ENCODE measurements at regions not wholly inside any gene's neighbourhood (a gene's known extent, or its start where the extent isn't known, plus 50 kb on each side); places are given as distances from the start of the nearest gene placed in this dataset.

DNA sequence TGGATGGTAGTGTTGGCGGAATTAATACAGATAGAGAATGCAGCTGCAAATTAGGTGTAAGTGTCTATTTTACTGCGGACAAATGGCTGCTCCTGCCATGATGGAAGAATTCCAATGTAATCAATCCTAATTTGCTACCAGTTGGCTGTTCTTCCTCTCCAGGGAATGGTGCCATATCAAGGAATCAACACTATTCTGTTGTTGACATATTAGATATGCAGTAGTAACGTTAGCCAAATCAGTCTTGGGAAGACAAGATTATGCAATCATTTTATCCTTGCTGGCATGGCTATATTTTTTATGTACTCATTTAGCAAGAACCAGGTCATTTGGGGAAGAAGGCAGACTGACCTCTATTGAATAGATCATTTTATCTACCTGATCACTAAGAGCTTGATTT is 271.2 kb upstream of the AGA start:
- Histone ChIP-seq H3K27me3 (no peaks in the 10 kb centered on the region), H3K27ac (no peak overlapping the region), H3K4me3 (no peak overlapping the region), H3K36me3 (no peaks in the 10 kb centered on the region), H3K4me1 (no peaks in the 10 kb centered on the region), H3K9me3 (no peaks in the 10 kb centered on the region)
- intact Hi-C loops (cut with DNase I): no loop called here
- DNase-seq (no peak), ATAC-seq (no peak)
- TF ChIP-seq, protein P1, sequence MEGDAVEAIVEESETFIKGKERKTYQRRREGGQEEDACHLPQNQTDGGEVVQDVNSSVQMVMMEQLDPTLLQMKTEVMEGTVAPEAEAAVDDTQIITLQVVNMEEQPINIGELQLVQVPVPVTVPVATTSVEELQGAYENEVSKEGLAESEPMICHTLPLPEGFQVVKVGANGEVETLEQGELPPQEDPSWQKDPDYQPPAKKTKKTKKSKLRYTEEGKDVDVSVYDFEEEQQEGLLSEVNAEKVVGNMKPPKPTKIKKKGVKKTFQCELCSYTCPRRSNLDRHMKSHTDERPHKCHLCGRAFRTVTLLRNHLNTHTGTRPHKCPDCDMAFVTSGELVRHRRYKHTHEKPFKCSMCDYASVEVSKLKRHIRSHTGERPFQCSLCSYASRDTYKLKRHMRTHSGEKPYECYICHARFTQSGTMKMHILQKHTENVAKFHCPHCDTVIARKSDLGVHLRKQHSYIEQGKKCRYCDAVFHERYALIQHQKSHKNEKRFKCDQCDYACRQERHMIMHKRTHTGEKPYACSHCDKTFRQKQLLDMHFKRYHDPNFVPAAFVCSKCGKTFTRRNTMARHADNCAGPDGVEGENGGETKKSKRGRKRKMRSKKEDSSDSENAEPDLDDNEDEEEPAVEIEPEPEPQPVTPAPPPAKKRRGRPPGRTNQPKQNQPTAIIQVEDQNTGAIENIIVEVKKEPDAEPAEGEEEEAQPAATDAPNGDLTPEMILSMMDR (IDR thresholded peaks at IDR 0.05): no peak

DNA sequence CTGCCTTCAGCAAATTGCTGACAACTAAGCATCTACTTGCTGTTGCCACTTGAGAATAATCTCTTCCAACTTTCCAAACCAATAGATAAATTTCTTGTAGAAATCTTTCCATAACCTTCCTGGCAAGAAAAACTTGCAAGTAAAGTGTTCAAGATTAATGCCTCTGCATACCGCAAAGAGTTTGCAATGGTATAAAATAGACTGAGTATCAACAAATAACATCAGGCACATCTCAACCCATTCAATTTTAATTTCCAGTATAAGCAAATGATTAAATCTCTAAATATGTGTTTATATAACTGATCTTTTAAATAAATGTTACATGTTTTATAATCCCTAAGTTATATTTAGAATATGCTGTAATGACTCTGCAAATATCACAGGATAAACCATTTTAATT is 275.2 kb upstream of the AGA start:
- Histone ChIP-seq H3K9me3 (peaks cover 0 to 3% of the 10 kb centered on the region in 2 donors), H3K4me1 (no peaks in the 10 kb centered on the region), H3K27me3 (no peaks in the 10 kb centered on the region), H3K36me3 (no peaks in the 10 kb centered on the region), H3K27ac (no peak overlapping the region), H3K4me3 (no peak overlapping the region)
- TF ChIP-seq, protein P1 (IDR thresholded peaks at IDR 0.05): no peak
- intact Hi-C loops (cut with DNase I): no loop called here
- ATAC-seq (no peak), DNase-seq (no peak)

- intact Hi-C loops (cut with DNase I): no loop called here
- TF ChIP-seq, protein P1 (IDR thresholded peaks at IDR 0.05): no peak
These were observed 276.3 kb upstream of the AGA start for GRCh38 chr4:177718514-177718913.

DNA sequence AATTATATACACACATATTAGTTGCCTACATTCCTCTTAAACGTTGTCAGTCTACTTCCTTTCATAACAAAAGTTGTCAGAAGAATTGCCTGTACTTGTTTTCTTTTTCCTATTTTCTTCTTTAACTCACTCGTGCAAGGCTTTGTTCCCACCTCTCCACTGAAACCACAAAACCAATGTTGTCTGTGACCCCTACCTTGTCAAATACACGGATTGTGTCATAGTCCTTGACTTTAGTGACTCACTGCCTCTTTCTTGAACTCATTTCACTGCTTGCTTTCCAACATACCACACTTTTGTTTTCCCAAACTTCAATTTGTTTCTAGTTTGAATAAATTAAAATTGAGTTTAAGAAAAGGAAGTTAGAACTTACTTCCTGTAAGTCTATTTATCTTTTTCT is 283.9 kb upstream of the AGA start:
- no peaks in the 10 kb centered on the region for H3K36me3 ChIP-seq
- no peak overlapping the region for H3K27ac ChIP-seq
- no peaks in the 10 kb centered on the region for H3K27me3 ChIP-seq
- TF ChIP-seq, protein P1 (IDR thresholded peaks at IDR 0.05): no peak
- H3K9me3 ChIP-seq: peaks cover 0 to 4% of the 10 kb centered on the region in 2 donors
- intact Hi-C loops (cut with DNase I): no loop called here
- no peaks in the 10 kb centered on the region for H3K4me1 ChIP-seq
- no peak for ATAC-seq
- H3K4me3 ChIP-seq: no peak overlapping the region
- DNase-seq: no peak

More at GRCh38 chr4:177718514-177718913, 276.3 kb upstream of the AGA start:
- Histone ChIP-seq H3K4me3 (no peak overlapping the region), H3K27me3 (no peaks in the 10 kb centered on the region), H3K27ac (no peak overlapping the region), H3K36me3 (no peaks in the 10 kb centered on the region), H3K4me1 (no peaks in the 10 kb centered on the region), H3K9me3 (peaks cover 0 to 3% of the 10 kb centered on the region in 2 donors)
- DNase-seq: no peak
- no peak for ATAC-seq

DNA sequence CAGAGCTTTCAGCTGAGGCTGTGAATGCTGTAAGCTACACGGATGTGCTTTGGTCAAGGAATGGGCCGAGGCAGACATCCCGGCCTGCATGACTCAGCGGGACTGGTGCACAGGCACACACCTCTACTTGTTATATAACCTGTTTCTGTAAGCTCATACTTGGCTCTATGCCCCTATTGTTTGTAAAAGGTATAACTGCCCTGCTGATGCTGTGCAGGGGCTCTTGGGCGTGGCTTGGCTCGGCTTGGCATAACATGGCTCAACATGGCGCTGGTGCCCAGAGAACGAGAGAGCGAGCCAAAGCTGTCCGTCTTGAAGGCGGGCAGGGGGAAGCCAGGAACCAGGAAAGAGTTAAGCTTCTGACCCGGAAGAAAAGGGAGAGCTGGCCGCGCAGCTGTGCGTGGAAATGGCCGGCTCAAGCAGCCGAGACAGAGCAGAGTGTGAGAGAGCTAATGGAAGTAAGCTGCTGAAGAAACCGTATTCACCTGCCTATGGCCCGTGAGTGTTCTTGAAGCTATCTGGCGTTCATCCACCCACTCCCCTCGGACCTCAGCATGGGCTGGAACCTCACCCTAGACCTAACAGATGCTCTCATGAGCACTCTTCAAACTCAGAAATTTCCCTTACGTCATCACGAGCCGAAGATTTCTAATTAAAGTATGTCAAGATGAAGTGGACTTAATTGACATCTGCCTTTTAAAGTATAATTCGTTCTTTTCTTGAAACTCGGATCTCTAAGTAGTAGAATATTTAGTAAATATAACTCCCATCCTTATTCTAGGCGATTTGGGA is 286.3 kb upstream of the AGA start:
- TF ChIP-seq, protein P1 (IDR thresholded peaks at IDR 0.05): no peak
- intact Hi-C loops (cut with DNase I): no loop called here
- H3K4me3 ChIP-seq: no peak overlapping the region
- H3K27ac ChIP-seq: no peak overlapping the region
- DNase-seq: peak in 1 of 4 donors; percentile 47
- H3K27me3 ChIP-seq: no peaks in the 10 kb centered on the region
- H3K9me3 ChIP-seq: peaks cover 0 to 6% of the 10 kb centered on the region in 2 donors
- H3K36me3 ChIP-seq: no peaks in the 10 kb centered on the region
- ATAC-seq: no peak
- no peaks in the 10 kb centered on the region for H3K4me1 ChIP-seq
